Testis (tissue), 2 donors: ENCODE measurements at regions not wholly inside any gene's neighbourhood (a gene's known extent, or its start where the extent isn't known, plus 50 kb on each side); places are given as distances from the start of the nearest gene placed in this dataset.

Source experiments
- CTCF ChIP-seq, 3 experiments: fragments of 450-650 bp in 2 of 3; fragments of 200-600 bp in 1 of 3; sonication (generic) in 1 of 3; IDR thresholded peaks; one replicate each; pipeline ENCODE4 v1.5.1; 2016 to 2019; ENCODE audit warnings: antibody characterized with exemption in 3 of 3, mild to moderate bottlenecking in 2 of 3, moderate library complexity in 1 of 3
- POLR2A ChIP-seq: fragments of 450-650 bp; IDR thresholded peaks from one replicate; pipeline ENCODE4 v1.6.1; 2017; ENCODE audit warnings: antibody characterized with exemption, mild to moderate bottlenecking, moderate library complexity

GRCh38 chr4:14079601-14080000 lies 452.1 kb upstream of the BOD1L1 start:
- TF ChIP-seq CTCF (IDR thresholded peaks at IDR 0.05) (no peak), POLR2A (no peak)
